HG03565 (cell line): ENCODE measurements at regions not wholly inside any gene's neighbourhood (a gene's known extent, or its start where the extent isn't known, plus 50 kb on each side); places are given as distances from the start of the nearest gene placed in this dataset.

Source experiments
- ATAC-seq: cut with Tn5 transposase; IDR thresholded peaks from one replicate; pipeline ENCODE4 v1.9.1; 2021; ENCODE audit warnings: mild to moderate bottlenecking, moderate library complexity; ENCODE audit not compliant: unreplicated experiment

- no peak for ATAC-seq
Observed at GRCh38 chr18:61949946-61950345, 57.1 kb upstream of the RNF152 start.

DNA sequence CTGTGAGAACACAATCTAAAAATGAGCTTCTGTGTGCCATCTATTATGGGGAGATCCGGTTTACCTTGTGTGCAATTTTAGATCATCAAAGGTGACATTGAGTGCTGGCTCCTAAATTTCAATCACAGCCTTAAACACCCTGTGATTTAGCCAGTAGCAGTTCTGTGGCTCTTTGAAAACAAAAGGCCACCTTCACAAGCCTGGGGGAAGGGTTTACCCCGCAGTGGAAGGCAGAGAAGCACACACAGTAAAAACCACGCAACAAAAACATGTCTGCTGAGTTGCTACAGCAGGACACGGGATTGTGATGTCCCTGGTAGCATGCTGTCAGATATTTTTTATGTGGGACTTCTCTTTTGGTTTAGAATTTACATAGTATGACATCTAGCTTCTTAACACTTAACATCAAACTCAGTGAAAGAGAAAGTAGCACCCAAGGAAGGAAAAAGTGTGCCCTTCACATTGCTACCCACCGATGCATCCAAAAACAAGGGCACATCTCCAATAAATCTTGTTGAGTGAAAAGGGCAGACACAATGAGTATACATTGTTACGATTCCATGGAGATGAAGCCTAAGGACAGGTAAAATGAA lies 56.1 kb upstream of the RNF152 start:
- ATAC-seq: no peak

GRCh38 chr18:61948281-61948741 lies 55.5 kb upstream of the RNF152 start:
- ATAC-seq: no peak

DNA sequence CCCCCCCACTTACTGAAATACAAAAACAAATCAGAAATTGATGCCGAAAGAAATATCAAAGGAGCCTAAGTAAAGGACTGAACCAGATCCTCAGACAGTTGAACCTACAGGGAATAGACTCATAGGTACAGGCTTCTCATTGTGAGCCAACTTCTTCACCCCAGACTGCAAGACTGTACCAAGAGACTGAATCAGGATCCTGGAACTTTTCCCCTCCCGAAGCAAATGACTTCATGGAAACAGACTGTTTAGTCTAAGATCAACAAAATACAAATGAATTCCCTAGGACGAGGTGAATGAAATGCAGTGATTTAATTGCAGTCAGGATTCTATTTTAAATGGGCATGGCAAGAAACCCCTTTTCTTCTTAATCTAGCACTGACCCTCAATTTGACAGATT lies 53.6 kb upstream of the RNF152 start:
- ATAC-seq: no peak

- no peak for ATAC-seq
Observed at GRCh38 chr18:61943175-61943964, 50.6 kb upstream of the RNF152 start.
